ENCODE measurements at regions not wholly inside any gene's neighbourhood (a gene's known extent, or its start where the extent isn't known, plus 50 kb on each side); places are given as distances from the start of the nearest gene placed in this dataset.
"Not testable (repeated sequence)": the region's sequence is repeated elsewhere in the genome, so short reads cannot be mapped to it uniquely, and the experiment has no call there.

DNA sequence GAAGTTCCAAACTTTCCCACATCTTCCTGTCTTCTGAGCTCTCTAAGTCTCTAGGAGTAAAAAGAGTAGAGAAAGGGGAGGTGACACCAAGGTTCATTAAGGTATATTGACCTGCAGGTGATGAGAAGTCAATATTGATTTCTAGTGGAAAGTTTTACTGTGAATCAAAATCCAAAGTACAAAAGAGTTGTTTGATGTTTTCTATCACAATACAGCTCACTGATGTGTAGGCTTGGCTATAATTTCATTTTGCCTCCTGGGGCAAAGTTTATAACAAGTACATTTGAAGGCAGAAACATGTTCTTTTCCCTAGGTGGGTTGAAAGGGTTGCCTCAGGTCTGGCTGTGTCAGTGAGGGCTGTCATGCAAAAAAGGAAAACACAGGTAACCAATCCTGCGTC, 65.2 kb upstream of the LRPPRC start:
- H3K4me3 ChIP-seq (ENCODE audit: low read depth, low read length) = no peak overlapping the region
- DNase-seq (ENCODE audit: low read depth) = no peak
- TF ChIP-seq, protein P1, sequence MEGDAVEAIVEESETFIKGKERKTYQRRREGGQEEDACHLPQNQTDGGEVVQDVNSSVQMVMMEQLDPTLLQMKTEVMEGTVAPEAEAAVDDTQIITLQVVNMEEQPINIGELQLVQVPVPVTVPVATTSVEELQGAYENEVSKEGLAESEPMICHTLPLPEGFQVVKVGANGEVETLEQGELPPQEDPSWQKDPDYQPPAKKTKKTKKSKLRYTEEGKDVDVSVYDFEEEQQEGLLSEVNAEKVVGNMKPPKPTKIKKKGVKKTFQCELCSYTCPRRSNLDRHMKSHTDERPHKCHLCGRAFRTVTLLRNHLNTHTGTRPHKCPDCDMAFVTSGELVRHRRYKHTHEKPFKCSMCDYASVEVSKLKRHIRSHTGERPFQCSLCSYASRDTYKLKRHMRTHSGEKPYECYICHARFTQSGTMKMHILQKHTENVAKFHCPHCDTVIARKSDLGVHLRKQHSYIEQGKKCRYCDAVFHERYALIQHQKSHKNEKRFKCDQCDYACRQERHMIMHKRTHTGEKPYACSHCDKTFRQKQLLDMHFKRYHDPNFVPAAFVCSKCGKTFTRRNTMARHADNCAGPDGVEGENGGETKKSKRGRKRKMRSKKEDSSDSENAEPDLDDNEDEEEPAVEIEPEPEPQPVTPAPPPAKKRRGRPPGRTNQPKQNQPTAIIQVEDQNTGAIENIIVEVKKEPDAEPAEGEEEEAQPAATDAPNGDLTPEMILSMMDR (IDR thresholded peaks at IDR 0.05; ENCODE audit: control insufficient read depth, extremely low read depth, insufficient read depth) = no peak

DNA sequence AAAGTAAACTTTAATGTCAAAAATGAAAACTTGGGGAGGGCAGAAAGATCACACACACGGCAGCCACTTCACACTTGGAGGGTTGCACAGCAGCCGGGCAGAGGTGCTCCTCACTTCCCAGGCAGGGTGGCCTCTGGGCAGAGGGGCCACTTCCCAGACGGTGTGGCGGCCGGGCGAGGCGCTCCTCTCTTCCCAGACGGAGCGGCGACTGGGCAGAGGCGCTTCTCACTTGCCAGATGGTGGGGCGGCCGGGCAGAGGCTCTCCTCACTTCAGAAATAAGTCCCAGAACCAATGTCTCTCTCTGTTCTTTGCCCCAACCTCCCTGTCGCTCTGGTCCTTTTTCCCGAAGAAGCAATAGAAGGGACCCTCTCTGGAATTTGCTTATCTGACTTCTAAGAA, 65.7 kb upstream of the LRPPRC start:
- H3K4me3 ChIP-seq (ENCODE audit: low read depth, low read length) = no peak overlapping the region
- TF ChIP-seq, protein P1 (IDR thresholded peaks at IDR 0.05; ENCODE audit: control insufficient read depth, extremely low read depth, insufficient read depth) = no peak
- DNase-seq (ENCODE audit: low read depth) = no peak

DNA sequence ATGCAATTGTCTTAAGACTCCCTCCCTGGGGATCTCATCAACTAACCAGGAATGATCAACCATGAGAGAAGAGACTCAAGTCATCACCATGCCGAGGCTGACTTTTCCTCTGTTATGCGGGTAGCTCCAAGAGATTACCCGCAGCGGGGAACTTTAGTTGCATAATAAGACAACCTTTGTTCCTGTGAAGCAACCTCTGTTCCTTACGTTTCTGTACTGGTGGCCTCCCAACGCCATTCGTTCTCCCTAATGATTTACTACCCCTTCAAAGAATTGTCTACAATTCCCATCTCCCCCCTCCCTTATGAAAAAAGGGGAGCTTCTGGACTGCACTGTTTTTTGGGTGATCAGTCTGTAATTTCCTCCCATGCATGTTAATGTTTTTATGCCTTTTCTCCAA, 66.1 kb upstream of the LRPPRC start:
- H3K4me3 ChIP-seq (ENCODE audit: low read depth, low read length) = no peak overlapping the region
- no peak for DNase-seq (ENCODE audit: low read depth)
- TF ChIP-seq, protein P1 (IDR thresholded peaks at IDR 0.05; ENCODE audit: control insufficient read depth, extremely low read depth, insufficient read depth) = no peak

DNA sequence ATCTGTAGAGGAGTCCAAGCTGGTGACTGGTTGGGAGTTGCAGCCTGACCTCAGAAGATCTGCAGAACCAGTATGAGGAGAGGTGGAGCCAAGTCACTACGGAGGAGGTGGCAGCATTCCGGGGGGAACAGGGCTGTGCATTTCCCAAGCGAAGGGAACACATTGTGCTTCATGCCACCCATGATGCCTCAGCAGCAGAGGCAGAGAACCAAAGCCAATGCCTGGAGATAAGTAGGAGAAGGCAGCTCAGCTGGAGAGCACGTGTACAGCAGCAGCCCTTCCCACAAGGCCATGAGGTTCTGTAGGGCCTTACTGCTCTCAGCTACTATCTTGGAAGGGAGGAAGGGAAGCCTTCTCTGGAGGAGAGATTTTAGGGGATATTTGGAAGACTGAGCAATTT, 67.2 kb upstream of the LRPPRC start:
- H3K4me3 ChIP-seq (ENCODE audit: low read depth, low read length) = no peak overlapping the region
- DNase-seq (ENCODE audit: low read depth) = no peak
- TF ChIP-seq, protein P1 (IDR thresholded peaks at IDR 0.05; ENCODE audit: control insufficient read depth, extremely low read depth, insufficient read depth) = no peak

DNA sequence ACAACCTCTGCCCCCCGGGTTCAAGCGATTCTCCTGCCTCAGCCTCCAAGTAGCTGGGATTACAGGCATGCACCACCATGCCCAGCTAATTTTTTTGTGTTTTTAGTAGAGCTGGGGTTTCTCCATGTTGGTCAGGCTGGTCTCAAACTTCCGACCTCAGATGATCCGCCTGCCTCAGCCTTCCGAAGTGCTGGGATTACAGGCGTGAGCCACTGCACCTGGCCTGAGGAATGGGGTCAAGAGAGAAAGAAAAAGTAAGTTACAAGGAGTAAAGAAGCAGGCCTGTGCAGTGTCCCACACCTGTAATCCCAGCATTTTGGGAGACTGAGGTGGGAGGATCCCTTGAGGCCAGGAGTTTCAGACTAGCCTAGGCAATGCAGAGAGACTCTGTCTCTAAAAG, 68.5 kb upstream of the LRPPRC start:
- not testable (repeated sequence) for DNase-seq (ENCODE audit: low read depth); H3K4me3 ChIP-seq (ENCODE audit: low read depth, low read length)

DNA sequence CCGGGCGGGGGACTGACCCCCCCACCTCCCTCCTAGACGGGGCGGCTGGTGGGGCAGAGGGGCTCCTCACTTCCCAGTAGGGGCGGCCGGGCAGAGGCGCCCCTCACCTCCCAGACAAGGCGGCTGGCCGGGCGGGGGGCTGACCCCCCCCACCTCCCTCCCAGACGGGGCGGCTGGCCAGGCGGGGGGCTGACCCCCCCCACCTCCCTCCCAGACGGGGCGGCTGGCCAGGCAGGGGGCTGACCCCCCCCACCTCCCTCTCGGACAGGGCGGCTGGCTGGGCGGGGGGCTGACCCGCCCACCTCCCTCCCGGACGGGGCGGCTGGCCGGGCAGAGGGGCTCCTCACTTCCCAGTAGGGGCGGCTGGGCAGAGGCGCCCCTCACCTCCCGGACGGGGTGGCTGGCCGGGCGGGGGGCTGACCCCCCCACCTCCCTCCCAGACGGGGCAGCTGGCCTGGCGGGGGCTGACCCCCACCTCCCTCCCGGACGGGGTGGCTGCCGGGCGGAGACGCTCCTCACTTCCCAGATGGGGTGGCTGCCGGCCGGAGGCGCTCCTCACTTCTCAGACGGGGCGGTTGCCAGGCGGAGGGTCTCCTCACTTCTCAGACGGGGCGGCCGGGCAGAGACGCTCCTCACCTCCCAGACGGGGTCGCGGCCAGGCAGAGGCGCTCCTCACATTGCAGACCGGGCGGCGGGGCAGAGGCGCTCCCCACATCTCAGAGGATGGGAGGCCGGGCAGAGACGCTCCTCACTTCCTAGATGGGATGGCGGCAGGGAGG, 71.4 kb upstream of the LRPPRC start:
- DNase-seq (ENCODE audit: low read depth); H3K4me3 ChIP-seq (ENCODE audit: low read depth, low read length): not testable (repeated sequence)

DNA sequence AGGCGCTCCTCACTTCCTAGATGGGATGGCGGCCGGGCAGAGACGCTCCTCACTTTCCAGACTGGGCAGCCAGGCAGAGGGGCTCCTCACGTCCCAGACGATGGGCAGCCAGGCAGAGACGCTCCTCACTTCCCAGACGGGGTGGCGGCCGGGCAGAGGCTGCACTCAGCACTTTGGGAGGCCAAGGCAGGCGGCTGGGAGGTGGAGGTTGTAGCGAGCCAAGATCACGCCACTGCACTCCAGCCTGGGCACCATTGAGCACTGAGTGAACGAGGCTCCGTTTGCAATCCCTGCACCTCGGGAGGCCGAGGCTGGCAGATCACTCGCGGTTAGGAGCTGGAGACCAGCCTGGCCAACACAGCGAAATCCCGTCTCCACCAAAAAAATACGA, 72.0 kb upstream of the LRPPRC start:
- DNase-seq (ENCODE audit: low read depth); H3K4me3 ChIP-seq (ENCODE audit: low read depth, low read length): not testable (repeated sequence)

DNA sequence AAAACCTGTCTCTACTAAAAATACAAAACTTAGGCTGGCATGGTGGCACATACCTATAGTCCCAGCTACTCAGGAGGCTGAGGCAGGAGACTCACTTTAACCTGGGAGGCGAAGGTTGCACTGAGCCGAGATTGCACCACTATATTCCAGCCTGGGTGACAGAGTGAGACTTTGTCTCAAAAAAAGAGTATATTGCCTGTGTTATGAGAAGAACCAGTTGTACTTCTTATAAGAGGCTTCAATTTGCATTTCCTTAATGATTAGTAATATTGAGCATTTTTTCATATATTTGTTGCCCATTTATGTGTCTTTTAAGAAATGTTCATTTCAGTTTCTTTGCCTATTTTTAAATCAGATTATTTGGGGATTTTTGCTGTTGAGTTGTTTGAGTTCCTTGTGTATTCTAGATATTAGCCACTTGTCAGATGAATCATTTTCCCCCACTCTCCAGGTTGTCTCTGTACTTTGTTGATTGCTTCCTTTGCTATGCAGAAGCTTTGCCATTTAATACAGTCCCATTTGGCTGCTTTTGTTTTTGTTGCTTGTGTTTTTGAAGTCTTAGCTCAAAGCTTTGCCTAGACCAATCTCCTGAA, 75.8 kb upstream of the LRPPRC start:
- TF ChIP-seq, protein P1 (IDR thresholded peaks at IDR 0.05; ENCODE audit: control insufficient read depth, extremely low read depth, insufficient read depth) = no peak
- DNase-seq (ENCODE audit: low read depth) = no peak
- H3K4me3 ChIP-seq (ENCODE audit: low read depth, low read length) = no peak overlapping the region

DNA sequence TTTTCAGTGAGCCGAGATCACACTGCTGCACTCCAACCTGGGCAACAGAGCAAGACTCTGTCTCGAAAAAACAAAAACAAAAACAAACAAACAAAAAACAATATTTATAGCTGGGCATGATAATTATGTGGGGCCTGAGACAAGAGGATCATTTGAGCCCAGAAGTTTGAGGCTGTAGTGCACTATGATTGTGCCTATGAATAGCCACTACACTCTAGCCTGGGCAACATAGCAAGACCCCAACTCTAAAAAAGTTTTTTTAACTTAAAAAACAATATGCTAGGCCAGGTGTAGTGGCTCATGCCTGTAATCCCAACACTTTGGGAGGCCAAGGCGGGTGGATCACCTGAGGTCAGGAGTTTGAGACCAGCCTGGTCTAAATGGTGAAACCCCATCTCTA, 77.9 kb upstream of the LRPPRC start:
- DNase-seq (ENCODE audit: low read depth); H3K4me3 ChIP-seq (ENCODE audit: low read depth, low read length): not testable (repeated sequence)

DNA sequence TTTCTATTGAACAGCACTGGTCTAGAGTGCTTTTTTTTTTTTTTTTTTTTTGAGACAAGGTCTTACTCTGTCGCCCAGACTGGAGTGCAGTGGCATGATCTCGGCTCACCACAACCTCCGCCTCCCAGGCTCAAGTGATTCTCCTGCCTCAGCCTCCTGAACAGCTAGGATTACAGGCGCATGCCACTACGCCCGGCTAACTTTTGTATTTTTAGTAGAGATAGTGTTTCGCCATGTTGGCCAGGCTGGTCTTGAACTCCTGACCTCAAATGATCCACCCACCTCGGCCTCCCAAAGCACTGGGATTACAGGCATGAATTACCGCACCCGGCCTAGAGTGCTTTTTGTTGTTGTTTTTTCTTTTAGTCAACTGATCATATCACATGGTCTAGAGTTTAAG, 79.0 kb upstream of the LRPPRC start:
- H3K4me3 ChIP-seq (ENCODE audit: low read depth, low read length); DNase-seq (ENCODE audit: low read depth): not testable (repeated sequence)
